Activated naive CD4-positive, alpha-beta T cell treated with Interleukin-2 at 50 U/mL for 16 hours (primary cell): ENCODE measurements at regions not wholly inside any gene's neighbourhood (a gene's known extent, or its start where the extent isn't known, plus 50 kb on each side); places are given as distances from the start of the nearest gene placed in this dataset.

ENCODE experiments used
- DNase-seq: peaks from one replicate; pipeline ENCODE4 v3.0.0-alpha.2; 2020

GRCh38 chr4:145231906-145232700 is 51.7 kb upstream of the OTUD4 start:
- DNase-seq, result no peak

DNA sequence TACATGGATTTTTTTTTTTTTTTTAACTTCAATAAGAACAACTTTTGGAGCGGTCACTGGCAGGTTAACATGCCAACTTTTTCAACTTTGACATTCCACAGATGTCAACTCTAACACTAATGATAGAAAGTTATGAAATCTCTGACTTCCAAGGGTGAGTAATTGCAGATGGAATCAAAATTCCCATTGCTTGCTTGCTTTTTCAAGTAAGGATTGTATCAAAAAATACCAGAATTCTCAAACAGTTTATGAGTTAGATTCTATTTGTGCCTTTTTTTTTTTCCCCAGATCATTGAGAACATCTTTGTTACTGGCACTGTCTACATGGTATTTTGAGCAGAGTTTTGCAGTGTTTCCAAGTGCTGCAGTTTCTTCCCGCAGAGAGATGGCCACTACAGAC is 50.3 kb upstream of the OTUD4 start:
- DNase-seq, result no peak
